Stimulated activated naive CD4-positive, alpha-beta T cell (primary cell): ENCODE measurements at regions not wholly inside any gene's neighbourhood (a gene's known extent, or its start where the extent isn't known, plus 50 kb on each side); places are given as distances from the start of the nearest gene placed in this dataset.

Source experiments
- DNase-seq, 6 experiments: peaks; one replicate each; lab custom pipeline; 2025; lab: John Stamatoyannopoulos, UW

DNA sequence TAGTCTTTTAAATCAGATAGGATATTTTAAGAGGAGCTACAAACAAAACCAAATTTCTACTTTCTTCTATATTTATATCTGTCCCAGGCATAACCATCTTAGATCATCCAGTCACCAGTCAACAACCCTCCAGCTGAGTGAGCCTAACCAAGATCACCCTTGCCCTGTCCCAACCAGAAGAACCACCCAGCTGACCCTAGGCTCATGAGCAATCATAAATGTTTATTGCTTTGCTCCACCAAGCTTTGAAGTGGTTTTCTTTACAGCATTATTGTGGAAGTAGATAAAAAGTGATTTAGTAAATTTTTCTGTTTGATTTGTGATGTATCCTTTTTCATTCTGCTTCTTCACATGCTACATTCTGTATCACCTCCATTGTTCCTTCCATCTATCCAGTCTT is 167.2 kb upstream of the PIEZO2 start:
- DNase-seq, result no peak

DNA sequence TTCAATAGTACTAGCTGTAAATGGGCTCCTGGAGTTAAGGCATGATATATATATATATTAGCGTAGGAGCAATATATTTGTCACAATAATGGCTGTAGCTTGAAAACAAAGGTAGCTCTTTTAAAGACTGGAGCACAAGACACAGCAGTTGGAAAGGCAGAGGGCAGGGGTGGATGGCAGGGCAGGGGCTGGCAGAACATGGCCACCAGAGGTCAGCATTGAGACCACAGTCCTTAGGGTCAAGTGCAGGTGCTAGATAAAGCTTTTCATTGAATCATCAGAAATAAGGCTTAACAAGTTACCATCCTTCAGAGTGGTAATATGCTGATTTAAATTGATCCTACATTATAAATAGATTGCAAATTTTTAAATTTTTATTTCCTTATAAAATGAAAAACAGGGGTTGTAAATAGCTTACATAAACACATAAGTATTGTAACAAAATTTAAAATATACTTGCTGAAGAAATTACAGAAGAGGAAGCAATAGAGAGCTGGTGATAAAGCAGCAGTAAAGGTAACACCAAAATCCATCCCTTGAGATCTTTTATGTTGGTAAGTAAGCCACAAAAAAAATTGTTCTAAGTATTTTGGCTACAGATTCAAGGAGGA is 161.2 kb upstream of the PIEZO2 start:
- no peak for DNase-seq

DNA sequence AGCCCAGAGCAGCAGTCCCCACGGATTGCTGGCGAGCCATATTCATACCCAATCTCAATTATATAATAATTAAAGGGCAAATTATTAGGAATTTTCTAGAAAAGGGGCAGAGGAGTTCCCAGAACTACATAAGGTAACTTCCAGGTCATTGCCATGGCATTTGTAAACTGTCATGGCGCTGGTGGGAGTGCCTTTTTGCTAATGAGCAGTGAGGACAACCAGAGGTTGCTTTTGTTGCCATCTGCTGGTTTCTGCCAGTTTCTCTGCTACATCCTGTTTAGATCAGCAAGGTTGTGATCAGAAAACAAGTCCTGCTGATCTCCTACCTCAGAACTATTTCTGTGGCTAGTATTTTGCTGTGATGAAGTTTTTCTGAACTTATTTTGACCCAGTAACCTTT is 159.8 kb upstream of the PIEZO2 start:
- DNase-seq, result no peak

DNA sequence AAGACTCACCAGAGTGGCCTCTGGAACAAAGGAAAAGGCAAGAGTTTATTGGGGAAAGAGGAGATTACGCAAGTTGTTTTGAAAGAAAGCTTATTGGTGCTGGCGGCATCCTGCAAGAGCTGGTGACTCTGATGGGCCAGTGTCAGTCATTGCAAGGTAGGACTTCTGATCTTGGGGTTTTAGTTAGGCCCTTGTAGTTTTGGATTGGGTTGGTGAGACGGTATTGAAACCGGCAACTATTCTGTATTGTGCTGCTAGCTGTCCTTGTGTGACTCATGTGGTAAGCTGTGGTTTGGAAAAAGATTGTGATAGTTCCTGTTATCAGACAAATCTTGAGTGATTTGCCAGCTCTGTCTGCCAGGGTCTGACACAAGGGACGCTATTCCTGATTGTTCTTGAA is 159.1 kb upstream of the PIEZO2 start:
- DNase-seq, result no peak

DNA sequence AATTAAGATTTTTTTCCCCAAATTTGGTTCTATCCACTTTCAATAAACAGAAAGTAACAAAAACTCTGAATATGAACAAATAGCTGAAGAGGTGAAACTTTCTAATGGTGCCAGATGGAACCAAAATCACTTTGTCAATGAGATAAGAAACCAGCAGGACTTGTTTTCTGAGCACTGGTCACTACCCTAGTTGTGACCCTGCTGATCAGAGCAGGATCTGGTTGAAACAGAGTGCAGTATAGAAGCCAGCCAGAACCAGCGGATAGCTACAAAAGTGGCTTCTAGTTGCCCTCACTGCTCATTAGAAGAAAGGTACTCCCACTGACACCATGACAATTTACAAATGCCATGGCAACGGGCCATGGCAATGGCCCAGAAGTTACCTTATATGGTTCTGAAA is 158.3 kb upstream of the PIEZO2 start:
- DNase-seq, result no peak

DNA sequence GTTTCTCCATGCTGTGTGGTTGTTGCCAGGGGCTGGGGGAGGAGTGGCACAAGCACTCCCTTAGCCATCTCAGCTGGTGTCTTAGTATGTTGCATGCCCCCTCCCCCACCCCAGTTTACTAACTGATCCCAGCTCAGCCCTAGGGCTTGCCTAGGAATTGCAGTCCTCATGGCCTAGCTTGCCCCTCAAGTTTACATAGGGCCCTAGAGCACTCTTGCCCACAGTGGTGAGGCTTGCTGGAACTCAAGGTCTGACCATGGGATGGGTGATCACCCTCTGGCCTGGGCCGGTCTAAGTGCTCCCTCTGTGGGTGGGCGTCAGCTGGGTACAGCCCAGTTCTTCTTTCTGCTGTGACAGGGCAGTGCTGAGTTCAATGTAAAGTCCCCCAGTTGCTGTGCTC is 156.1 kb upstream of the PIEZO2 start:
- DNase-seq, result no peak

DNA sequence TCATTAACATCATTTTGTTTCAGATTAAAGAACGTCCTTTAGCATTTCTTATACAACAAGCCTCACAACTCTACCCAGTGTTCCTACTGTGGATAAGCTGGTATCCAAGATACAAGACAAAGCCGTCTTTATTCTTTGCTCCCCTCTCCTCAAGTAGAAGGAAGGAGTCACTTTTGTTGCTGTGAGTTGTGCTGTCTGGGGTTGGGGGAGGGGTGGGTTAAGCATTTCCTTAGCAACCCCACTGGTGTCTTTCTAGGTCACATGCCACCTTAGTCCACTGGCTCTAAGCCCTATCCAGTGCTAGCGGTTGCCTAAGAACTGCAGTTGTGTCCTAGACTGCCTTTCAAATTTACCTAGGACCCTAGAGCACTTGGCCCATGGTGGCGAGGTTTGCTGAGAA is 155.6 kb upstream of the PIEZO2 start:
- no peak for DNase-seq

DNA sequence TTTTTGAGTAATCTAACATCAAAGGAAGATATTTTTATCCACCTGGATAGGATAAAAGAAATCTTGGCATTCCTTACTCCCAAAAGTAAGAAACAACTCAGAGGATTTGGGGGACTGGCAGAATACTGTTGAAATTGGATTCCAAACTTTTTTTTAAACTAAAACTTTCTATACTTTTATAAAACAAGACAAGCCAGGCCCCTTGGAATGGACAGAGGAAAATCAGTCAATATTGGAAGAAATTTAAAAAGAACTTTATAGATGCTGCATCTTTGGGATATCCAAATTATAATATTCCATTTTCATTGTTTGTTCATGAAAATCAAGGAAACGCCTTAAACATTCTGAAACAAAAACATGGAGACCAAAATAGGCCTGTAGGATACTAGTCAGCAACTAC is 147.6 kb upstream of the PIEZO2 start:
- no peak for DNase-seq

DNA sequence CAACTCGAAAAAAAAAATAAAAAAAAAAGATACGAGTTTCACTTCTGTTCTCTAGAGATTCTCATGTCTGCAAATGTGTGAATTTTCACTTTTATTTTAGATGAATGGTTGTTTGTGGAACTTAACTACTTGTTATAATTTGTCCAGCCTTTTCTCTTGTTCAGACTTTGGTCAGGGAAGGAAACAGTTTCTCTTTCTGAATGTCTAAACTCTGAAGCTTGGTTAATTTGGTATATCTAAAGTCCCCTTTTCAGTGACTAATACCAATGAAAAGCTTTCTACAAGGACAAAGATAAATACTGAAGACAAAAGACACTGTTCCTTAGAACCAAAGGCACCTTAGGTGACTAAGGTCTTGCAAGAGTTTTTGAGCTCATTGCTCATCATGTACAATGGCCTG is 144.4 kb upstream of the PIEZO2 start:
- DNase-seq, result no peak

DNA sequence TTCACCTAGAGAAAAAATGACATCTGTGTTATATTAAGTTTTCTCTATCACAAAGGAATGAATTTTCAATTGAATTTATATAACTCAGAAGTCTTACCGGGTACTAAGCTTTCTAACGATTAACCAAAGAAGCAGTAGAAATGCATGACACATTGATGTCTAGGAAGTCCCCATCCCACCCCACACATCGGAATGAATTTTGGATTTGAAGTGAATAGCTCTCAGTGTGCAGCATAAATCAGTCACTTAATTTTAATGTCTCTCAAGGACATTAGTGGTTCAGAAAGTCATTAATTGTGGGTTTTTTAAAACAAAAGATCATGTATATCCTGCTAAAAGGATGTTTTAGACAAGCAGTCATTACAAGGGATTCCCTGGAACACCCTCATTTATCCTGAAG is 141.4 kb upstream of the PIEZO2 start:
- no peak for DNase-seq

DNA sequence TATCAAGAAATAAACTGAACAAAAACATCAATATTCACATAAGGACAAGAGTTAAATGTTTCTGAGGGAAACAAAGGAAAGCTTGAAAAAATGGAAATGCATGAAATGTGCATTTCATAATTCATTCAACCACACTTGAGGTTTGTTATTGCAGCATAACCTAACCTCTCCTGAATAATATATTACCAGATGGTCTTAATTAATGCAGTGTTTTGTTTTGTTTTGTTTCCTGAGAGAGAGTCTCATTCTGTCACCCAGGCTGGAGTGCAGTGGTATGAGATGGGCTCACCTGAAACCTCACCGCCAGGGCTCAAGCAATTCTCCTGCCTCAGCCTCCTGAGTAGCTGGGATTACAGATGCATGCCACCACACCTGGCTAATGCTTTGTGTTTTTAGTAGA is 139.9 kb upstream of the PIEZO2 start:
- DNase-seq, result no peak

DNA sequence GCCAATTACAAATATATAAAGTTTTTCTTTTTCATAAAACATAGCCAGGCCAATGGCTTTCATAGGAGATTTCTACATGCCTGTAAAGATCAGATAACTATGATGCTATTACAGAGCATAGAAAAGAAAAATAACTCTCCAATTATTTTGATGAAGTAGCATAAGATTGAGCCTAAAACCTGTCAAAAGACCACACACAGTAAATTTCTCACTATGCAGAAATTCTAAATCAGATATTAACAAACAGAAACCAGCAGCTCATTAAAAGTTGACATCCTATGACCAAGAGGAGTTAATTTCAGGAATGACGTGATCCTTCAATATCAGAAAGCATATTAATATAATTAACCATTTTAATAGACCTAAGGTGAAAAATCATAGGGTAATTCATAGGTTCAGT is 139.0 kb upstream of the PIEZO2 start:
- DNase-seq, result no peak

DNA sequence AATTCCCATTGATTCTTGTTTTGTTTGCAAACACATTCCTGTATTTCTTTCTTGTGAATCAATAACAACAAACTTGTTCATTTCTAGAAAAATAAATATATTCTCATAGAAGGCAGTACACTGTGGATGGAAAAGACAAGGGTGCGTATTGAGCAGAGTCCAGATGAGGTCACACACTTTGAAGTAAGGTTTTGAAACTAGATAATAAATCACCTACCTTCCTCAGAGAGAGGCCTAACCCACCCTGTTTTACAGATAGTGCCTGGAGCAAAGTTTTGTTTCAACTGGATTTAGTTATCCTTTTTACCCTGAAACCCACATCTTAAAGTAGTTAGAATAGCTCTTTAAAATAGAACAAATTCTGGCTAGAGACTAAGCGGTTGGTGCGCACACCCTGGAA is 137.1 kb upstream of the PIEZO2 start:
- no peak for DNase-seq

DNA sequence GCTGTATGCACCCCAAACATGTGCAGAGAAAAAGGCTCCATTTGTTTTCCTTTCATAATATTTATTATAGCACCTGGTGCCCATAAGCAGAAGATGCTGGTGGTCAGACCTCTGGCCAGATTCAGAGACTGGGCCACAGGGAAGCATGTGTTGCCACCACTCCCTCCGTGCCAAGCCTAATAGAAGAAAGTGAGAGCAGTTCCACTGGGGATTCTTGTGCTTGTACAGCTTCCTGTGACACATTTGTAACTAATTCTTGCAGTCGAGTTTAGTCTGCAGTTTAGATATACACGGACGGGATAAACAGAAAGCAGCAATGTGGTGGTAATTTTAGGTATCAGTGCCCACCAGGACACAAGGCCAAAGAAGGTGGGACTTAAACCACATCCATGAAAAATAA is 135.4 kb upstream of the PIEZO2 start:
- DNase-seq, result no peak

DNA sequence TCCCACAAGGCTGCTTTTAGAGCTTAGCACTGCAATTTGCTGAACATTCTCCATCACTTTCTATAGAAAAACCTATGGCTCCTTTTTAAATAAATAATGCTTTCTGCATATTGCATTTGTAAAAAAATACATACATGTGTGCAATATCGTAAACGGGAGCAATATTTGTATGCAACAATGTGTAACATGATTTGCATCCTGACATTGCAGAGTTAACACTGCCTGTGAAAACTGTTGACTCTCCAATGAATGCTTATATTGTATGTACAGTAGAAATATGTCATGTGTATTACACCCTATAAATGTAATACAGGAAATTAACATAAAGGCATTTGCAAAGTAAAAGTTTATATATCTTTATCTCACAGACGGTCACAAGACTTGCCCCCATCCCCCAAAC is 135.0 kb upstream of the PIEZO2 start:
- DNase-seq, result no peak

DNA sequence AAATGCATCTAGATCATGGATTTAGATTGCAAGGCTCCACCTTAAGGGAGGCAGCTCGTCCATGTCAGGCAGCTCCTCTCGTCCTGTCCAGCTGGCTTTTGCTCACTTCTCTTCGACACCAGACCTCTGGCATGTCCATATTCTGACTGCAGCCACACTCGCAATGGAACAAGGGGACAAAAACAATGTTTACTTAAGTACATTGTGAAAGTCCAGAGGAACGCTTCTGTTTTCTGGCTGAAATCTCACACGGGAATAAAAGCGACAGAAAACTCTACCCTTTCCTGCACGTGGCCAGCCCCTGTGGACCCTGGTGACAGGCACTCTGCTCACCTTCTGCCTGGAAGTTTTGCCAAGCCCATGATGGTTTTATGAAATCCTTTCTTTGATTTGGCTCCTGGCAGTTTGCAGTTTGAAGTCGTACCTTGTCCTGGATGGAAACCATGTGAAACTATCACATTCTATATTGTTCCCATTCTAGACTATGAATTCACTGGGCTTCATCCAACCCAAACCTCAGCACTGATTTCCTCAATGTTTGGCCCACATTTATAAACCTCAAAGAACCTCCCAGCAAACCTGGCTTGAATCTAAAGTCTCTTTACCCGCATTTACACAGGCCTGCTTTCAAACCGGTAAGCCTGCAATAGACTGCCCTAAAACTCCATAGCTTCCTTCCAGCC is 134.3 kb upstream of the PIEZO2 start:
- no peak for DNase-seq

DNA sequence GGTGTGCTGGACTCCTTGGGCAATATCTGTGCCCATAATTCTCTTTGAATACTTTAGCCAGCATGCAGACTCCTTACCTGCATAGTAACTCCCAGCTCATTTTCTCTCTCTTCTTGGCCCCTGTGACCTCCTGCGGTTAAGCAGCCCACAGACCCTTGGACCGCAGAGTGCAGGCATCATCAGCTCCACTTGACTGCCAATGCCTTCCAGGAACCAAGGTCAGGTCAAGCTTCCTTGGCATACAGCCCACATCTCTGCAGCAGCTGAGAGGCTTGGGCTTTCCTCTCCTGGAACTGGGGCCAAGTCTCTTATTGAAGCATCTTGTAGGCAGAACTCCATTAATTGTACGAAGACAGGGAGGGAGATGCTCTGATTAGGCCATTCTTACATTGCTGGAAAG is 130.1 kb upstream of the PIEZO2 start:
- no peak for DNase-seq

DNA sequence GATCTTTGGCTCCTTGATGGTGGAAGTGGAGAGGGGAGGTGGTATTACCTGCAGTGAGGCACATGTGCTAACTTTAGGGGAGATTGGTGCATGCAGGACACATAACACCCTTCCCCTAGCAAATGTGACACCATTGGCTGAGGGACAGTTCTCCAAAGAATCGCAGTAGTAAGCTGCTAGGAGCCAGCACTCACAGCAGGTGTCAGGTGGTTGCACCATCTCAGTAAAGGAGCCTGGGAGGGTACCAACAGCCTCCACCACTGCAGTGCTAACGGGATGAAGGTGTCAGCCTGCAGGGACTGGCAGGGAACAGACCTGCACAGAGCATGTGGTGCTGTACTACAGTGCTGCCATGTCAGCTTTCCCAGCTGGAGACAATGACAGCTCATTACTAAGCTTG is 127.3 kb upstream of the PIEZO2 start:
- DNase-seq, result no peak

DNA sequence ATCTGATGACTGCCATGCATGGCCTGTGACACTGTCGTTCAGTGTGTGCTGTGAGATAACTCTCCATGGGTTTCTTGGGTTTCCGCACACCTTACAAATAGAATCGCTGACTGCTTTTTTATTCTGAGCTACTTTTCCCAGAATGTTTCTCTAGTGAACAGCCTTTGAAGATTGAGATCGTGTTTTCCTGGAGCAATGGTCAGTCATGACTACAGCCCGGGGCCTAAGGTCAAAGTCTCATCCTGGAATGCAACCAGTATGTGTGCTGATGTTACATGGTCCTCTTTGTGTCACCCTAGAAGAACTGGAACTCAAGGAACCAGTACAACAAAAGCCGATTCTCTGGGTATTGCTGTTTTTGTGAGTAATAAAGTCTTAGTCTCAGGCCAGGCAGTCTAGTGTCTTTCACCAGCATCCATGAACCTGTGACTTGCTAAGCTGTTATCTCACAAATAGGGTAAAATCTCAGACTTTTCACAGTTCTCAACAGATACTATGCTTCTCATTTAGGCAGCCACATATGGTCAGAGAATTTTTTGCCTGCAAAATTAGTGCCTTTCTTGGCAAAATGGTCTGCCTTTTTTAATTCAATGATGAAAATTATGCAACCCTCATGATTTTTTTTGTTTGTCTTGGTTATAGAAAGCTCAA is 124.9 kb upstream of the PIEZO2 start:
- no peak for DNase-seq

DNA sequence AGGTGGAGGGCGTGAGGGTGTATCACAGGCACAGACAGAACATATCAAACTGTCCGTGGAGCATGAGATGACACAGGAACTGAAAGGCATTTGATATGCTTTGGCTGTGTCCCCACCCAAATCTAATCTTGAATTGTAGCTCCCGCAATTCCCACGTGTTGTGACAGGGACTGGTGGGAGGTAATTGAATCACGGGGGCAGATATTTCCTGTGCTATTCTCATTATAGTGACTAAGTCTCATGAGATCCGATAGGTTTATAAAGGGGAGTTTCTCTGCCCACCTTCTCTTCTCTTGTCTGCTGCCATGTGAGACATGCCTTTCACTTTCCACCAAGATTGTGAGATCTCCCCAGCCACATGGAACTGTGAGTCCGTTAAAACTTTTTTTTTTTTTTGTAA is 123.1 kb upstream of the PIEZO2 start:
- no peak for DNase-seq

DNA sequence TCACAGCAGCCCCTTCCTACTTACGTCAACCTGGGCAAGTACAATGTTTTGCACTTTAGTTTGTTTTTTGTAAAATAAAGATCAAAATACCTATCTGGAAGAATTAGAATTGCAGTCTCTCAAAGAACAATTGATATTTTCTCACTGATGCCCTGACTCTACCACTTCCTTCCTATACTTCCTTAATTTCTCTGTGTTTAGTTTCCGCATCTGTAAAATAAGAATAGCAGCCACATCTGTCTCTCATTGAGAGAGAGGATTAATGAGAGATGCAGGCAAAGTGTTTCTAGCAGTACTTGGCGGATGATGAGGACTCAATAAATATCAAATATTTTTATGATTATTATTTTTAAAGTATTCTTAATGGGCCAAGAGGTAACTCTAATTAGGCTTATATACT is 122.6 kb upstream of the PIEZO2 start:
- DNase-seq, result no peak

DNA sequence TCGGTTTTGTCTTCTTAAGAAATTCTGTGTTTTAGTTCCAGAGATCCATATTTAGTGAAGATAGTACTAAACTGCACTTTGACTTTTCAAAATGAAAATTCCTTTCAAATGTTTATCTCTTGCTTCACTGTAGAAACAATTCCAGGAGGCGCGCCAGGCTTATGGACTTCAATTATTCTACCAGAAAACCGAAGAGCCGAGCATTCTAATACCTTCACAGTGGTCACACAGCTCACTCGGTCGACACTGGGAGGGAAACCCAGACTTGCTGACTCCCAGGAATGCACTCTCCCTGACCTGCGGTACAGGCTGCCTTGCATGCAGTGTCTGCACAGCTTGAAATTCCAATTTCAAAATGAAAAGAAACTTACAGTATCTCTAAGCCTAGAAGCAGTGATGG is 119.9 kb upstream of the PIEZO2 start:
- DNase-seq, result no peak

DNA sequence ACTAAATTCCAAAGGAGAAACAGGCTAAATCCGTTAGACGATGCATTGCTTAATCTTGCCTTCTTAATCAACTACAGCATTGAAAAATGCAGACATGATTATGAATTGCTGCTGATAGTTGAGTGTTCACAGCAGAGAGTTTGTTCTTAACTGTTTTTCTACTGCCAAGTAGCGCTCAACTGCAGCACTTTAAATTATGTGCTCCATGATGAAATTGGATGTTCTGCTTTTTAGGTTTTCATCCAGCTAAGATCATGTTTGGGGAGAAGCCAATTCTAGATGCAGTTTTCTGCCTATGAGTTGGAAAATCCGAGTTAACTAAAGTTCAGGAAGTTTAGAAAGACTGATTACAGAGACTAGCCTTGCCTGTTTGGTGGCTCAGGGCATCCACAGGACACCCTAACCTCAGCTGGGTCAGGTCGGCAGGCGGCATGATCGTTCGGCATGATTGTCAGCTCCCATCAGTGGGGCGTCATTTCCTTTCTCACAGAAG is 119.4 kb upstream of the PIEZO2 start:
- no peak for DNase-seq

DNA sequence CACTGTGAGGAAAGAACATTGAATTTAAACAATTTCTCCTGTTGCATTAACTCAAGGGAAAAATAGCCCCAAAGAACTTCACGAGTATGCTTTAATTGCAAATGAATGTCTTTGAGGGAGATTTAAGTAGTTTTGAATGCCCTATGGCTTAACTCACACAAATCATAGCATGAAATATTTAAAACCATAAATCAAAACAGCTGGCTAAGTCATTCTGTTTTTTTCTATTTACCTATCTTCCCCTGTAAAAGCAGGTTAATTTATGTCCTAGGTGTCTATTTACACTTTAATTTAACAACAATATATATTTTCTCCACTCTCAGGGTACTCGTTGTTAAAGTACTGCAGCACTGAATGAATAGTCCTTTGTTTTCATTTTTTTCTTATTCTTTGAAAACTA is 118.8 kb upstream of the PIEZO2 start:
- no peak for DNase-seq
